Tongue (tissue), 1 donor: ENCODE measurements at regions not wholly inside any gene's neighbourhood (a gene's known extent, or its start where the extent isn't known, plus 50 kb on each side); places are given as distances from the start of the nearest gene placed in this dataset.

Experiments used
- DNase-seq: peaks from one replicate; pipeline ENCODE4 v3.0.0-alpha.2; 2015

GRCh38 chr10:83037653-83038052, 1101.7 kb upstream of the GHITM start:
- no peak for DNase-seq

DNA sequence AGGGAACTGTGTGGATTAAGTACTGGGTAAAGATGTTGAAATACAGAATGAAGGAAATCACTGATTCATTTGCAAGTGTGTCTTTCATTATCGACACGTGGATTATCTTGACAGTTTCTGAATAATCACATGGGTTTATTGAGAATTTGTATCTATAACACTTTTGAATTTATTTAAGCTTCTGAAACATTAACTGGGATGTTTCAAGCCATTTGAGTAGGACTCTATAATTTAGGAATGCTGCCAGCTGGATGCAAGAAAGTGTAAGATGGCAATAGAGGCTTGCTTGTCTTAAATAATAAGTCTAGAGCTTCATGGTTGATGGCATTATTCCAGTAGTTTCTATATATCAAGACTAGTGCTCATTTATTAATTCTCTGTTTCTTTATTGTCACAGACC, 1100.7 kb upstream of the GHITM start:
- no peak for DNase-seq

DNA sequence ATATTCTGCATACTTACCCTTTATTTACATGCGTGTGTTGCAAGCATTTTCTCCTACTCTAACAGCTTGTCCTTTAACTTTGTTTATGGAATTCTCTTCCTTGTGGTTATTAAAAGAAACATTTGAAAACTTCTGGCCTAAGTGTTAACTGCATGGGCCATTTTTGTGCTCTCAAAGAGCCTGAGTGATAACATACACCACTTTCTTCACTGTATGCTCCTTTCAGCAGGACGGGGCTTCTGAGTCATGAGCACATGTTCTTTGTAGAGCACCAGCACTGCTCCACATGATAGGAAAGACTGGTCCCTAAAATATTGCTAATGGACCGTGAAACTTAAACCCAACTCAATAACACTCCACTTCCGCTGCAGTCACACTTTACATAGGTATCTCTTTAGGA, 1093.6 kb upstream of the GHITM start:
- no peak for DNase-seq

DNA sequence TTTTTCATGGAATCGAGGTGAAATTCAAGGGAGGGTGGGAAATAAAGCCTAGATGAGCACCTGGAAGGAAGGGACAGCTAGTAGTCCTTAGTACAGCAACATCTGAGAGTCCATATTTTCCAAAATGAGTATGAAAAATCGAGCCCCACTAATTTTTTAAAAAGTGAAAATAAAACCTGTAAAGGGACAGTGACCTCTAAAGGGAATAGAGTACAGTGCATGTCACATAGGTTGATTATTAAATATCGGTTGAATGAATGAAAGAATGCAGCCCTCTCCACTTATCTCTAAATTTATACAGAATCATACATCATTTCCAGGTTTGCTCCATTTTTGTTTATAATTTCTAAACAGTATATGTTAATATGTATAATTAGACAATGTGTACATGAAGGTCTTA, 1088.5 kb upstream of the GHITM start:
- no peak for DNase-seq

GRCh38 chr10:83062871-83063270, 1076.4 kb upstream of the GHITM start:
- DNase-seq = no peak

GRCh38 chr10:83073472-83073871, 1065.8 kb upstream of the GHITM start:
- DNase-seq = no peak

DNA sequence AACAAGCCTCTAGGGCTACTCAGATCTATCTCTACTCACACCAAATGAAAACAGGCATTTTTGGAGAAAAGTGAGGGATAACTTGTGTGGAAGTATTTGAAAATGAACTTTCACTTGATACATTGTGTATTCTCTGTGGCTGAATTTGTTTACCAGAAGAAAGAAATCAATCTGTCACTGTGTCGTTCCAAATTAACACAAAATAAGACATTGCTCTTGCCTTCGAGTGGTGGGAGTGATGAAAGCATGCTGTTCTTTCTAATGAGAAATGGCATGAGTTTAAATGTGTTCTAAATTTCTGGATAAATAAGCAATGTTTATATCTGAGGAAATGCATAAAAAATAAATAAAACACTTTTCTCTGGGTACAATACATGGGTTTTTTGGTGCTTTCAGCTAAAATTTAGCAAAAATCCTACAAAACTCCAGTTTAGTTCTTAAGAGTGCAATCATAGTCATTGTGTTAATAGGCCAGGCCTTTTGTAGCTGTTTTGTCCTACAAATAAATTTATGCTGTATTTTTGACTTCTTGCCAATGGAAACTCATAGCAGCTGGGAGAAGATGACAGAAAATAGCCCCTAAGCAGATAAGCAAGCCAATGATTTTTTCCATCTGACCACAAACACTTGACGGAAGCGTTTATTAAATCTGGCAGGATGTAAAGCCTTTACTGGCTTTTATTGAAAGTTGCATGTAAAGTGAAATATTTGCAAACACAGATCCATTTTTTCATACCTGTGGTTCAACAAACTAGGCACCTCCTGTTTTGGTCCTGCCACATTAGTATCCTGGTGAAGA, 1064.1 kb upstream of the GHITM start:
- DNase-seq = peak; percentile 76

- no peak for DNase-seq
Measured at GRCh38 chr10:83075815-83076355, 1063.4 kb upstream of the GHITM start.

GRCh38 chr10:83076443-83076842, 1062.9 kb upstream of the GHITM start:
- no peak for DNase-seq

- DNase-seq = peak; percentile 27
Measured at GRCh38 chr10:83078160-83078559, 1061.1 kb upstream of the GHITM start.

DNA sequence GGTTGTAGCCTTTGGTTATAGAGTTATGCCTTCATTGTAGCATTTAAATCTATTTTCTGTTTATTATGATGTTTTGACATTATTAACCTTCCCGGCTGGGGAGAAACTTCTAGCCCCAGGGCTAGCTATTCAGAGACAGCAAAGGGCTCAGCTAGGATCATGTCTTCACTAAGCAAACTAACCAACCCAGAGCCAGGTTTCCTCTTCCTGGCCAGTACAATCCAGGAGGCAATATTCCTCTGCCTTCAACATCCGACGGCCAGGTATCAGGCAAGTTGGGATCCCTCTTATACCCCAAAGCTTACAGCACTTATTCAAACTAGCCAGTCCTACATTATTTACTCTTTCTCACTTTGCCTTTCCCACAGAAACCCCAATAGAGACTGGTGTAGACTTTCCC, 1060.7 kb upstream of the GHITM start:
- DNase-seq = no peak

- DNase-seq = peak; percentile 57
Measured at GRCh38 chr10:83083831-83084230, 1055.5 kb upstream of the GHITM start.

- DNase-seq = no peak
Measured at GRCh38 chr10:83089335-83089734, 1050.0 kb upstream of the GHITM start.

DNA sequence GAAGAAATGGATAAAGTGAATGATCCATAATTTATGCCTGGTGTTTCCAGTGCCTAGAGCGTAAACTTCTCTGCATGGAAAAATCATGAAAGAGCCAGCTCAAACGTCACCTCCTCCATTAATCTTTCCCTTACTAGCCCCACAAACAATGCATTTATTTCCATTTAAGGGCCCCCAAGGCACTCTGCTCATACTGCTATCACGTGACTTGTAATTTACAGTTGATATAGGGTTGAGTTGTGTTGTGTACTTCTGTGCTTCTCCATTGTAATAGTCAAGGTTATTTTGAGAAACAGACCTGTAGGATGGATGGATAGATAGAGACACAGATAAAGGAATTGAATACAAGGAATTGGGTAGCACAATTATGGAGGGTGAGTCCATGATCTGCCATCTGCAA, 1034.7 kb upstream of the GHITM start:
- no peak for DNase-seq

GRCh38 chr10:83108565-83109333, 1030.6 kb upstream of the GHITM start:
- no peak for DNase-seq

DNA sequence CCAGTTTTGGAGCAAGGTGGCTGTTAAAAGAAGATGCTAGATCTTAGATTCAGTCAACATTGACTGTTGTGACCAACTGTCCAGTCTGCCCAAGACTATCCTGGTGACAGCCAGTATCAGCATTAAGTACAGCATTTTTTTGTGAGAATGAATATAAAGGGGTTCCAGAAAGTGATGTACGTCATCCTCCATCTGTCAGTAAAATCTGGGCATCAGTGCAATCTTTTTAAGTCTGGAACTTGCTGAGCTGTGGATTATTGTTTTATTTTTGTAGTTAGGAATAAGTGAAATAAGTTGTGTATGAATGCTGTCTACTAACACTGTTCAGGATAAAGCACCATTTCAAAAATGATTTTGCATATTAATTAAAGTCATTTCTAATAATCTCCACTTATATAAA, 1020.0 kb upstream of the GHITM start:
- no peak for DNase-seq

- DNase-seq = no peak
Measured at GRCh38 chr10:83122336-83122735, 1017.0 kb upstream of the GHITM start.

DNA sequence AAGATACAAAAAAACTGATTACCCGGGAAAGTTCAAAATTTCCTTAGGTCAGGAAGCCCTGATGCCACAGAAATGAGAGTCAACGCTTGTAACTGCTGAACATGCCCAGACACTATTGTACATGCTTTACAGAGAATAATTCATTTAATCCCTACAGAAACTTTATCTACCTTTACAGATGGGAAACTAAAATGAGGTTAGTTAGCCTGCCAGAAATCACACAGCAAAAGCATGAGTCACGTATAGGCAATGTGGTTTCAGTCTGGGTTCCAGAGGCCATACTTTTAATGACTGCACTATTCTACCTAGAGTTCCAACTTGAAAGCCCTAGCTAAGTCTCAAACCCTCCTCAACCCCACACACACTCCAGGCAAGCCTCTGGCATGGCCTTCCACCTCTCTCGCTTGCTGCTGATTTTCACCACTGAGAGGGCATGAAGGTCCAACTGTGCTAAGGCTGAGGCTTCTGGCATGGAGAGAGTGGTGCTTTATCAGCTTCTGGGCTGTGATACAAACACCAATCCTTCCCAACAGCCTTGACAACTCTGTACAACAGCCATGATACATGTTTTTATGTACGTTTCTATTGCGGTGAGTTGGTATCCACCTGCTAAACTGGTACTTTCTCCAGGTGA, 1011.2 kb upstream of the GHITM start:
- DNase-seq = no peak

GRCh38 chr10:83140811-83141210, 998.5 kb upstream of the GHITM start:
- DNase-seq = no peak

GRCh38 chr10:83142074-83142563, 997.2 kb upstream of the GHITM start:
- DNase-seq = no peak

- DNase-seq = no peak
Measured at GRCh38 chr10:83144461-83144860, 994.8 kb upstream of the GHITM start.

GRCh38 chr10:83153714-83154113, 985.6 kb upstream of the GHITM start:
- no peak for DNase-seq

GRCh38 chr10:83164156-83164555, 975.2 kb upstream of the GHITM start:
- DNase-seq = peak; percentile 2
